ENCODE measurements at regions not wholly inside any gene's neighbourhood (a gene's known extent, or its start where the extent isn't known, plus 50 kb on each side); places are given as distances from the start of the nearest gene placed in this dataset.

- no peak for ATAC-seq
- Histone ChIP-seq H3K27me3 (ENCODE audit: control insufficient read depth in 1 of 2, insufficient read depth in 2 of 2, low read length in 2 of 2) (peaks cover 0 to 10% of the 10 kb centered on the region in 2 experiments; a peak in 2 of 5 replicates), H3K4me2 (ENCODE audit: low read depth, low read length) (no peak overlapping the region), H3K36me3 (replicated peaks in 1 of 2; ENCODE audit: control insufficient read depth in 1 of 2, insufficient read depth in 2 of 2, low read length in 2 of 2) (no peaks in the 10 kb centered on the region), H3K9ac (ENCODE audit: insufficient read depth, low read depth, low read length) (no peak overlapping the region), H3K4me3 (replicated peaks in 1 of 3; ENCODE audit: insufficient read depth in 1 of 3, low read depth in 2 of 3, low read length in 3 of 3) (no peak overlapping the region), H3K4me1 (ENCODE audit: insufficient read depth, low read length) (peaks cover 48% of the 10 kb centered on the region), H3K9me3 (ENCODE audit: low read length) (no peaks in the 10 kb centered on the region), H2AFZ (ENCODE audit: low read length) (no peak overlapping the region), H3K27ac (ENCODE audit: extremely low read length, insufficient read depth, low read length) (no peak overlapping the region), H4K20me1 (ENCODE audit: insufficient read depth, low read length) (no peaks in the 10 kb centered on the region), H3K79me2 (ENCODE audit: insufficient read depth, low read length) (no peaks in the 10 kb centered on the region)
- WGBS (ENCODE audit: low lambda C conversion rate) = 66% methylated on average over 20 of the region's 21 CpGs
- ChIA-PET CTCF (ENCODE audit: low intra/inter-chr PET ratio, low total read pairs) (no interaction called here), POLR2A (no interaction called here)
- intact Hi-C loops (cut with micrococcal nuclease; ENCODE audit: unreplicated experiment) = no loop called here
- TF ChIP-seq PRPF4 (IDR thresholded peaks at IDR 0.05; ENCODE audit: low read depth, low read length, poor library complexity, severe bottlenecking) (no peak), EHMT2 (IDR thresholded peaks at IDR 0.05; ENCODE audit: borderline replicate concordance, low read depth, low read length) (no peak)
- TF ChIP-seq, protein P1, sequence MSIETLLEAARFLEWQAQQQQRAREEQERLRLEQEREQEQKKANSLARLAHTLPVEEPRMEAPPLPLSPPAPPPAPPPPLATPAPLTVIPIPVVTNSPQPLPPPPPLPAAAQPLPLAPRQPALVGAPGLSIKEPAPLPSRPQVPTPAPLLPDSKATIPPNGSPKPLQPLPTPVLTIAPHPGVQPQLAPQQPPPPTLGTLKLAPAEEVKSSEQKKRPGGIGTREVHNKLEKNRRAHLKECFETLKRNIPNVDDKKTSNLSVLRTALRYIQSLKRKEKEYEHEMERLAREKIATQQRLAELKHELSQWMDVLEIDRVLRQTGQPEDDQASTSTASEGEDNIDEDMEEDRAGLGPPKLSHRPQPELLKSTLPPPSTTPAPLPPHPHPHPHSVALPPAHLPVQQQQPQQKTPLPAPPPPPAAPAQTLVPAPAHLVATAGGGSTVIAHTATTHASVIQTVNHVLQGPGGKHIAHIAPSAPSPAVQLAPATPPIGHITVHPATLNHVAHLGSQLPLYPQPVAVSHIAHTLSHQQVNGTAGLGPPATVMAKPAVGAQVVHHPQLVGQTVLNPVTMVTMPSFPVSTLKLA (IDR thresholded peaks at IDR 0.05) = peak; percentile 19; the same call in 1 of the 2 replicates
- in situ Hi-C loops (cut with HindIII; ENCODE audit: extremely low pct_ligation_motif_present, low pct_unique_long_range_greater_than_20kb) = loop anchor here (10.0 kb wide), 1 partner anchor 328 kb away; the partner anchor contains the start of gene RTL1
- DNase-seq (ENCODE audit: low spot score) = no peak
- BruUV-seq (replicated peaks) = no TSS peak
- FAIRE-seq = no peak
These were observed 328.8 kb upstream of the DIO3 start for GRCh38 chr14:101232340-101233020.

DNA sequence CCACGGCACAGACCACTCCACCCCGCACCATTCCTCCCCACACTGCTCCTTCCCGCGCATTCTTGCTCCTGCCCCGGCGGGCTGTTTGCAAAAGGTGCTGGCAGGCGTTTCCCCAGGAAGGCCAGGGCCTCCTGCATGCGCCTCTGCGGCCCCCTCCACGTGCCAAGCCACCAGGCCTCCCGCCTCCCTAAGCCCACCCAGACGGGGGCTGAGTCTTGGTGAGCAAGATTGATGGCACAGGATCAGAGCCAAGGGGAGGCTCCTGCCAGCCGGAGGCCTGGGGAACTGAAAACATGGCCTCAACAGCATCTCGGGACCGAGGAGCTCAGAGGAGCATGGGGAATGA lies 328.3 kb upstream of the DIO3 start:
- no peak for TF ChIP-seq PHF21A (CRISPR knock-in tag; IDR thresholded peaks at IDR 0.05)
- TF ChIP-seq, protein P2, sequence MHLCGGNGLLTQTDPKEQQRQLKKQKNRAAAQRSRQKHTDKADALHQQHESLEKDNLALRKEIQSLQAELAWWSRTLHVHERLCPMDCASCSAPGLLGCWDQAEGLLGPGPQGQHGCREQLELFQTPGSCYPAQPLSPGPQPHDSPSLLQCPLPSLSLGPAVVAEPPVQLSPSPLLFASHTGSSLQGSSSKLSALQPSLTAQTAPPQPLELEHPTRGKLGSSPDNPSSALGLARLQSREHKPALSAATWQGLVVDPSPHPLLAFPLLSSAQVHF (CRISPR knock-in tag; IDR thresholded peaks at IDR 0.05) = no peak
- TF ChIP-seq HMGA1 (CRISPR knock-in tag; conservative IDR thresholded peaks at IDR 0.05) = no peak
- TF ChIP-seq, protein P3, sequence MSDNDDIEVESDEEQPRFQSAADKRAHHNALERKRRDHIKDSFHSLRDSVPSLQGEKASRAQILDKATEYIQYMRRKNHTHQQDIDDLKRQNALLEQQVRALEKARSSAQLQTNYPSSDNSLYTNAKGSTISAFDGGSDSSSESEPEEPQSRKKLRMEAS (IDR thresholded peaks at IDR 0.05) = 0 out of 2 replicates have a peak, but pooled peaks have one; percentile 22
- no peak for TF ChIP-seq SIN3B (IDR thresholded peaks at IDR 0.05; ENCODE audit: low read length)
- TF ChIP-seq ZSCAN21 (CRISPR knock-in tag; IDR thresholded peaks at IDR 0.05; ENCODE audit: borderline replicate concordance) = no peak
- TF ChIP-seq, protein P4, sequence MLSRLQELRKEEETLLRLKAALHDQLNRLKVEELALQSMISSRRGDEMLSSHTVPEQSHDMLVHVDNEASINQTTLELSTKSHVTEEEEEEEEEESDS (CRISPR knock-in tag; IDR thresholded peaks at IDR 0.05; ENCODE audit: borderline replicate concordance) = no peak
- TF ChIP-seq, protein P5, sequence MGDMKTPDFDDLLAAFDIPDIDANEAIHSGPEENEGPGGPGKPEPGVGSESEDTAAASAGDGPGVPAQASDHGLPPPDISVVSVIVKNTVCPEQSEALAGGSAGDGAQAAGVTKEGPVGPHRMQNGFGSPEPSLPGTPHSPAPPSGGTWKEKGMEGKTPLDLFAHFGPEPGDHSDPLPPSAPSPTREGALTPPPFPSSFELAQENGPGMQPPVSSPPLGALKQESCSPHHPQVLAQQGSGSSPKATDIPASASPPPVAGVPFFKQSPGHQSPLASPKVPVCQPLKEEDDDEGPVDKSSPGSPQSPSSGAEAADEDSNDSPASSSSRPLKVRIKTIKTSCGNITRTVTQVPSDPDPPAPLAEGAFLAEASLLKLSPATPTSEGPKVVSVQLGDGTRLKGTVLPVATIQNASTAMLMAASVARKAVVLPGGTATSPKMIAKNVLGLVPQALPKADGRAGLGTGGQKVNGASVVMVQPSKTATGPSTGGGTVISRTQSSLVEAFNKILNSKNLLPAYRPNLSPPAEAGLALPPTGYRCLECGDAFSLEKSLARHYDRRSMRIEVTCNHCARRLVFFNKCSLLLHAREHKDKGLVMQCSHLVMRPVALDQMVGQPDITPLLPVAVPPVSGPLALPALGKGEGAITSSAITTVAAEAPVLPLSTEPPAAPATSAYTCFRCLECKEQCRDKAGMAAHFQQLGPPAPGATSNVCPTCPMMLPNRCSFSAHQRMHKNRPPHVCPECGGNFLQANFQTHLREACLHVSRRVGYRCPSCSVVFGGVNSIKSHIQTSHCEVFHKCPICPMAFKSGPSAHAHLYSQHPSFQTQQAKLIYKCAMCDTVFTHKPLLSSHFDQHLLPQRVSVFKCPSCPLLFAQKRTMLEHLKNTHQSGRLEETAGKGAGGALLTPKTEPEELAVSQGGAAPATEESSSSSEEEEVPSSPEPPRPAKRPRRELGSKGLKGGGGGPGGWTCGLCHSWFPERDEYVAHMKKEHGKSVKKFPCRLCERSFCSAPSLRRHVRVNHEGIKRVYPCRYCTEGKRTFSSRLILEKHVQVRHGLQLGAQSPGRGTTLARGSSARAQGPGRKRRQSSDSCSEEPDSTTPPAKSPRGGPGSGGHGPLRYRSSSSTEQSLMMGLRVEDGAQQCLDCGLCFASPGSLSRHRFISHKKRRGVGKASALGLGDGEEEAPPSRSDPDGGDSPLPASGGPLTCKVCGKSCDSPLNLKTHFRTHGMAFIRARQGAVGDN (CRISPR knock-in tag; IDR thresholded peaks at IDR 0.05) = peak; percentile 54; the same call in 1 of the 2 replicates
- no peaks in the 10 kb centered on the region for H4K20me1 ChIP-seq (ENCODE audit: insufficient read depth, low read length)
- H3K4me1 ChIP-seq (ENCODE audit: insufficient read depth, low read length) = peaks cover 52% of the 10 kb centered on the region
- peaks cover 0 to 10% of the 10 kb centered on the region in 2 experiments; a peak in 2 of 5 replicates for H3K27me3 ChIP-seq (ENCODE audit: control insufficient read depth in 1 of 2, insufficient read depth in 2 of 2, low read length in 2 of 2)
- ChIA-PET POLR2A (no interaction called here), CTCF (ENCODE audit: low intra/inter-chr PET ratio, low total read pairs) (no interaction called here)
- ATAC-seq (no peak), FAIRE-seq (no peak), DNase-seq (ENCODE audit: low spot score) (no peak)
- no peak overlapping the region for H3K27ac ChIP-seq (ENCODE audit: extremely low read length, insufficient read depth, low read length)
- no peak overlapping the region for H3K4me2 ChIP-seq (ENCODE audit: low read depth, low read length)
- H2AFZ ChIP-seq (ENCODE audit: low read length) = no peak overlapping the region
- H3K4me3 ChIP-seq (replicated peaks in 1 of 3; ENCODE audit: insufficient read depth in 1 of 3, low read depth in 2 of 3, low read length in 3 of 3) = no peak overlapping the region
- H3K36me3 ChIP-seq (replicated peaks in 1 of 2; ENCODE audit: control insufficient read depth in 1 of 2, insufficient read depth in 2 of 2, low read length in 2 of 2) = no peaks in the 10 kb centered on the region
- 49% methylated on average over 12 of the region's 15 CpGs for WGBS (ENCODE audit: low lambda C conversion rate)
- no peak overlapping the region for H3K9ac ChIP-seq (ENCODE audit: insufficient read depth, low read depth, low read length)
- in situ Hi-C loops (cut with HindIII; ENCODE audit: extremely low pct_ligation_motif_present, low pct_unique_long_range_greater_than_20kb) (loop anchor here (10.0 kb wide), 1 partner anchor 328 kb away; the partner anchor contains the start of gene RTL1), intact Hi-C loops (cut with micrococcal nuclease; ENCODE audit: unreplicated experiment) (no loop called here)
- no TSS peak for BruUV-seq (replicated peaks)
- no peaks in the 10 kb centered on the region for H3K79me2 ChIP-seq (ENCODE audit: insufficient read depth, low read length)
- H3K9me3 ChIP-seq (ENCODE audit: low read length) = no peaks in the 10 kb centered on the region
